ENCODE measurements at regions not wholly inside any gene's neighbourhood (a gene's known extent, or its start where the extent isn't known, plus 50 kb on each side); places are given as distances from the start of the nearest gene placed in this dataset.

GRCh38 chr10:131760416-131761166, 140.2 kb upstream of the PPP2R2D start:
- no peak for DNase-seq

DNA sequence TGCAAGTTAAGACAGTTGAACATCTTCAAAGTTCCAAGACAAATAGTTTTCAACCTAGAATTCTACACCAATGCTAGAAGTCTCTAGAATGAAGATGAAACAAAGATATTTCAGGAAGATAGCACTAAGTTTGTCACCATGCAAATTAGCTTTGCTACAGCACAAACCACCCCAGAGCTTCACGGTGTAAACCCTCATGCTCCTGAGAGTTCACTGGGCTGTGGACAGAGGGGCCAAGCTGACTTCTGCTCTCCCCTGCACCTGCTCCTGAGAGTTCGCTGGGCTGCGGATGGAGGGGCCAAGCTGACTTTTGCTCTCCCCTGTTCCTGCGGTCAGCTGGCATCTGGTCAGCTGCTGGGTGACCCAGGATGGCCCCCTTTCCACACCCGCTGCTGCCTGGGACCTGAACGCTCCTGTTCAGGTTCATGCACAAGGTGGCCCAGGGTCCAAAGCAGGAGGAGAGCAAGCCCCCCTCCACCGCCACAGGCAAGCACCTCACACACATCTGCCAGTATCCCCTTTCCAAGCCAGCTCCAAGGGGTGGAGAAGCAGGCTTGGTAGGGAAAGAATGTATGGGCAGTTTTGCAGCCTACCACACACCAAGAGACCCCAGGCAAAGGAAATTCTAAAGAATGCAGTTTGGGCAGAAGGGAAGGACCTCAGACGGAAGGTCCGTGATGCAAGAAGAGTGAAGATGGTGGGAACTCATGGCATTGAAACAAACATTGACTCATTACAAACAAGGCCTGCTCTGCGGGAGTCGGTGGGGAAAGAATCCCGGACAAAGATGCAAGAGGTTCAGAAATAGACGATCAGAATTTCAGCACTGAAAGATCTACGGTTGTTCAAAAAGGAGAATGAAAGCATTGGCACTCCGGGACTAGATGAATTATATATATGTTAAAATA, 137.8 kb upstream of the PPP2R2D start:
- no peak for DNase-seq

- no peak for DNase-seq
Observed at GRCh38 chr10:131764929-131765328, 135.9 kb upstream of the PPP2R2D start.

DNA sequence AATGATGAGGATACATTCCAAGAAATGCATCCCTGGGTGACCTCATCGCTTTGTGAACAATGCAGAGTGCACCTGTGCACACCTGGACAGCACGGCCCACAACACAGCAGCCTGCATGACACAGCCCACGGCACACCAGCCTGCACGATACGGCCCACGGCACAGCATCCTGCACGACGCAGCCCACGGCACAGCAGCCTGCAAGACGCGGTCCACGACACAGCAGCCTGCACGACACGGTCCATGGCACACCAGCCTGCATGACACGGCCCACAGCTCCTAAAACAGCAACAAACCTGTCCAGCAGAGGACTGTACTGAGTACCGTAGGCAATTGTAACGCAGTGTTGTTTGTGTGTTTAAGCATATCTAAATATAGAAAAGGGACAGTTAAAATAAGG, 134.7 kb upstream of the PPP2R2D start:
- DNase-seq = no peak

DNA sequence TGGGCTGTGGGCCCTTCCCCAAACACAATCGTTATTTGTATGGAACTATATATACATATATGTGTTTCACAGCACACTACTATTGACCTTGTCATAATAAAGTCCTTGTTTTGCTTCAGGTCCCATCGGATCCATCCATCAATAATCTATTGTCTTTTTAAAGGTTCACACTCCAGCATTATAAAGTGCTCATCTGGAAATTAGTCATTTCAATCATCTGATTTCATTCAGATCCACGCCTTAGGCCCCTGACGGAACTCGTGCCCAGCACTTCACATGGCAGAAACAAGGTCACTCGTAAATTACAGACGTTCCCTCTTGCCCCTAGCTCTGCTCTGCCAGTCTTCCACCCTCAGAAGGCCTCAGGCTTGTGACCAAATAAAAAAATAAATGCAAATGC, 133.1 kb upstream of the PPP2R2D start:
- no peak for DNase-seq

DNA sequence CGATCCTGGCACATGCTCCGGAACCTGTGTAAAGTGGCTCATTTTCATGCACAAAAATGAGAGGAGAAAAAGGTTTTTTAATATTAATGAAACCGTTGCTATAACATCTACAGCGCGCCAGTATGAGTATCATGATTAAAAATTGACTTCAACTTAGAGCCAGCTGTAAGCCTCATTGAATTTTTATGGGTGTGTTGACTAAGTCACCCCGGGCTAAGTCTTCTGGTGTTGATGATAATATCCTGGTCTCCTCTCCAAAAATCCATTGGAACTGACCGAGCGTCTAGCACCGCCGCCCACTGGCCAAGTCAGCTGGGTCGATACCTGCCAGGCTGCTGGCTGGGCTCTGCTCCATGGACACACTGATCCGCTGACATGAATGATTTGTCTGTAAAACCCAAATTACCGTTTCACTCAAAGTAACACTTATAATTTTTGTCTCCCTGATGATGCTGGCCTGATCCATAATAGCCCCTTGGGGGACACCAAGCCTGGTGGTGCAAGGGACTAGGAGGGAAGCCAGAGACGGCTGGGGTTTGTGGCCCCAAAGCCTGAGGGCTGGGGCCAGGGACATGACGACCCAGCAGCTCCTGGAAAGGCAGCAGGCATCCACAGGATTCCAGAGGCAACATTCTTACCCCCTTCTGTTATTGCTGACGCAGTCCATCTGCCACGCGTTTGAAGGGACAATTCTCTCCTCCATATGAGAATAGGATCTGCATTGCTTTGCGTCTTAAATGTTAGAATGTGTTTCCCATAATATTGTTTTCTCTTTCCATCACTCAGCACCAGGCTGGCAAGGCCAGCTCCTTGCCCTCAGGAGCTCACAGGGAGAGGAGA, 131.0 kb upstream of the PPP2R2D start:
- DNase-seq = no peak

GRCh38 chr10:131770946-131771633, 129.7 kb upstream of the PPP2R2D start:
- no peak for DNase-seq

DNA sequence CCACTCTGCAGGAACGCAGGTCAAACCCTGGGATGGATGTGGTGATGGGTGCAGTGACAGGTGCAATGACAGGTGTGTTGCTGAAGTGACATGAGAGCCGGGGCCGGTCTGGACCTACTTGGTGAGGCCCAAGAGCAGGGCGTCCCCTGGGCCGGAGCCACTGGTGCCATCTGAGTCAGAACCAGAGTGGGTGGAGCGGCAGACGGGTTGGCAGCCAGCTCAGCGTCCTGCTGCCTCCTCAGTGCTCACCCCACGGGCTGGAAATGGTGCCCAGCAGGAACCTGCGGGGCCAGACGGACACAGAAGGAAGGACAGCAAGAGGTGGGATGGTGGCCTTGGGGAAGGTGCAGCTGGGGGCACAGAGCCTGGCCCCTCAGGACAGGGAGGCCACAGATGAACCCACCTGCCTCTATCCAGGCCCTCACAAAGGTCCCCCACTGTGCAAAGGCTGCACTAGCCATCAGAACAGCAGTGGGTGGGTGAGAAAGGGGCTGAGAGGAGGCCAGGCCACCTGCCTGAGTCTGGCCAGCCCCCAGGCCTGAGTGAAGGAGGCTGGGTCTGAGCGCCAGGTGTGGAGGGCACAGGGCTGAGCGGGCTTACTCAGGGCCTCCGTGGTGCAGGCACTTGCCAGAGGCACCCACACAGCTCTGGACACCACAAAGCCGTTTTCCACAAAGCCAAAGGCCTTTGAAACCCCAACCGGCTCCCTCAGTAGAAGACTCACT, 129.0 kb upstream of the PPP2R2D start:
- no peak for DNase-seq

- DNase-seq = no peak
Observed at GRCh38 chr10:131772441-131772840, 128.4 kb upstream of the PPP2R2D start.

DNA sequence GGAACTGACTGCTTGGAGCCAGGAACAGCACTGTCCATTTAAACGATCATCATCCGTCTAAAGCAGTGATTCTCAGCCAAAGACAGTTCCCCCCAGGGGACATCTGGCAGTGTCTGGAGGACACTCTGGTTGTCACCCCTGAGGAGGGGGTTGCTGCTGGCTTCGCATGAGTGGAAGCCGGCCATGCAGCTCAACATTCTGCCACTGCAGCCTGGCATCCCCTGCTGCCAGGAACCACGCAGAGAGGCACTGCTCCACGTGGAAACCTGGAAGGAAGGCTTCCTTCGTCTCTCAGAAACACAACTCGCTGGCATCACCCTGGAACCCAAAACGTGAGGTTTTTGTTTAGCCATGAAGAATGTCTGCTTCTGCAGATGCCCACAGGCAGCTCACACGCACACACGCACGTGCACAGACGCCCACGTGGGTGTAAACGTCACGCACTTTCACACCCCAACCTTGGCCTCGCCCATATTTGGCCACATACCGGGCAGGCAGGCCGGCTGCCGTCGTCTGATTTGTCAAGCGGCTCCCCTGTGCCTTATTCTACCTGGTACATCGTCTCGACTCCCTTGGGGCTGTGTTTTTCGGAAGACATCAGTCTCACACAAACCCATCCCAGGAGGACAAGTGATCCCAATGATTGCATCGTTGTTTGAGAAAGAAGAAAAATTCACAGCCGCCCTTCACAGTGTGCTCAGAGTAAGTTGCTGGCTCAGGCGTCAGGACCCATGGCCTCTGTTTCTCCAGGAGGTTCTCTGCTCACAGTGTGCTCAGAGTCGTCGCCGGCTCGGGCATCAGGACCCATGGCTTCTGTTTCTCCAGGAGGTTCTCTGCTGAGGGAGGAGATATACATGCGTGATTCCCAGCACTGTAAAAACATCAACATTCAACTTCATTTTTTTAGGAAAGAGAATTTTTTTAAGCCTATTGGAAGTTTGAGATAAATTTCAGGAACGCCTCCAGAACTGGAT, 127.2 kb upstream of the PPP2R2D start:
- no peak for DNase-seq

GRCh38 chr10:131774681-131775085, 126.1 kb upstream of the PPP2R2D start:
- DNase-seq = no peak

DNA sequence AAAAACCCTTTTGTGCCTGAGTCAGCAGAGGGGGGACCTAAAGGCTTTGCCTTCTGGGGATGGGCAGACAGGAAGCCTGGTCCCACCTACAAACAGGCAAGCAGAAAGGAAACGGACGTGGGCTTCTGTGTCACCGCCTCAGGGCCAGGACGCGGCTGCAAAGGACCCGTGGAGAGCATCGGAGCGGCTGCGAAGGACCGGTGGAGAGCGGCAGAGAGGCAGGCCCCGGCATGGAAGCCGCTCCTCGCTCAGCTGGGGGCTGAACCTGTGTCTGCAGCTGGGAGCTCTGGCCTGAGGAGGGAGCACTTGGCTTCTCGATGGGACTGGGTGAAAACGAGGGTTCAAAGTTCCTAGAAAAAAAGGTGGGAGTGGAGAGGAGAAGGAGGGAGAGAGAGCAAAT, 125.4 kb upstream of the PPP2R2D start:
- DNase-seq = no peak

- no peak for DNase-seq
Observed at GRCh38 chr10:131775833-131776232, 125.0 kb upstream of the PPP2R2D start.

- DNase-seq = no peak
Observed at GRCh38 chr10:131776496-131776895, 124.3 kb upstream of the PPP2R2D start.

DNA sequence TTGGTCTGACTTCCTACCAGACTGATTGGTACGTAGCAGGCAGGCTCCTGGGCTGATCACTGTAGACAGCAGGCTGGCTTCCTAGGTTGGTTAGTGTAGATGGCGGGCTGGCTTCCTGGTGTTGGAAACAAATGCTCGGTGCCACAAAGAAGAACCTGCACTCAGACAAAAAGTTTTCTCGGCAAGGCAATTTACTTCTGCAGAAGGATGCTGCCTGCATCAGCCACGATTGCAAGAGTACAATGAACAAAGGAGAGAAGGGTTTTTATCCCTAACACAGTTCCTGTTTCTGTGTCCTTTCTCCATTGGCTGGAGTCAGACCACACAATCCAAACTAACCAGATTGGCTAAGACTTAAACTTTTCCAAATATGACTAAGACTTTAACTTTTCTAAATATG, 123.6 kb upstream of the PPP2R2D start:
- no peak for DNase-seq

GRCh38 chr10:131777921-131778320, 122.9 kb upstream of the PPP2R2D start:
- DNase-seq = no peak

- DNase-seq = no peak
Observed at GRCh38 chr10:131778385-131778784, 122.4 kb upstream of the PPP2R2D start.

DNA sequence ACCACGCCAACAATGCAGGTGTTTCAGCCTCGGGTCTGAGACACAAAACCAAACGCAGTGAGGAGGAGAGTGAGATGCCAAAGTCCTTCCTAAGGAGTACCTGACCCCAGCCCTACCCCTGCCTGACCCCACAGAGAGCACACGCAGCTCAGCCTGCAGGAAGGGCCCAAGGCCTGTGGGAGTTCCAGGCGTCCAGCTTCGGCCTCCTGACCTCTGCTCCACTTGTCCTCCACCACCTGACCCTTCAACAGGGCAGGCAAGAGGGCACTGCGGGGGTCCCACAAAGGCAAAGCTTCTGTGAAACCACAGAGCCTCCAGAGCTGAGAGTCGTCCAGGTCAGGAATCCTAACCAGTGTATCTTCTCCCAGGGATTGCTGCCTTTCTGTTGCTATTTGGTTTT, 122.0 kb upstream of the PPP2R2D start:
- DNase-seq = no peak

DNA sequence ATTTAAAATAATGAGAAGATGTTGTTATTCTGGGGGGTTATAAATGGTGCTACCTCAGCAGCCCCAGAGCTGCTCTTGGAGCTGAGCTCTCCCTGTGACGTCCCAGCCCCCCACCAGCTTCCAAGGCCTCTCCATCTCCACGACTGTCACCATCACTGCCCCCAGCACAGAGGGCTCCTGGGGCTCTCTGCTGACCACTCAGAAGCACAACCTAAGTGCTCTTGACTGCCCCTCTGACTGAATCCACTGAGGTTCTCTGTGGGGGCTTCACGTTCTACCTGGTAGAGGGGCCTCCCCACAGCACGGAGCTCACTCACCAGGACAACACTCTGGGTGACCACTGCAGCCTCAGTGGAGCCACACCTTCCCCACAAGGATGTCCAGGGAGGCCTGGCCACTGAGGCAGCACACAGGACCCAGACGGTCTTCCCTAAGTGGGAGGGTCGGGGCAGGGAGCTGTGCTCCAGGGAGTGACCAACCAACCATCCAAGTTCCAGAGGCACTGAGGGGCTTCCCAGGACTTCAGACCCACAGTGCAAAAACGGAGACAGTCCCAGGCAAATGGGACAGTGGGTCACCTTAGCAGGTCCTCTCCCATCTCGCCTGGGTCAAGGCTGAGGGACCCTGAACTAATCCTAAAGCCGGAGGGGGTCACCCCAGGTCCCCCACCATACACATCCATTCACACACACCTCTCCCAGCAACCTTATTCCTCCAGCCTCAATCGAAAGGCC, 121.0 kb upstream of the PPP2R2D start:
- DNase-seq = no peak

DNA sequence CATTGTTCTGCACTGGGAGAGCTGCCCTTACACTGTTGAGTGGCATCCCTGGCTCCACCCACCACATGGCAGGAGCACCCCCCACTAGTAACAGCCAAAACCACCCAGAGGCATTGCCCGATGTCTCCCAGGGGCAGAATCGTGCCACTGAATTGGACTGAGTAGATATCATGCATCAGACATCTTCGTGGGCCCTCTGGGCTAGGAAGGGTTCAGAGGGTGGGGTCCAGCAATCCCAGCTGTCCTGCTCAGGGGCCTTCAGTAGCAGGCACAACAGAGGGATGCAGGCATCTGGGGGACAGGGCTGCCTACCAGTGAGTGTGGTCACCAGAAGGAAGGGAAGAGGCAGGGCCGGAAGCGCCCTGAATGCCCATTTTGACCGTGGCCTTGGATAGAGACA, 119.7 kb upstream of the PPP2R2D start:
- DNase-seq = no peak

All from T-helper 9 cell (primary cell).